ENCODE measurements at regions not wholly inside any gene's neighbourhood (a gene's known extent, or its start where the extent isn't known, plus 50 kb on each side); places are given as distances from the start of the nearest gene placed in this dataset.
"Not testable (repeated sequence)": the region's sequence is repeated elsewhere in the genome, so short reads cannot be mapped to it uniquely, and the experiment has no call there.

GRCh38 chr2:132009874-132010521, 151.8 kb downstream of the ANKRD30BL start:
- no peak for TF ChIP-seq CTCF (IDR thresholded peaks at IDR 0.05; ENCODE audit: extremely low read depth, missing control alignments)
- no peak for DNase-seq (ENCODE audit: low spot score)

- TF ChIP-seq CTCF (IDR thresholded peaks at IDR 0.05; ENCODE audit: extremely low read depth, missing control alignments), result no peak
Measured at GRCh38 chr2:132009177-132009873, 152.4 kb downstream of the ANKRD30BL start.

GRCh38 chr2:131990751-131991150, 171.0 kb downstream of the ANKRD30BL start:
- not testable (repeated sequence) for DNase-seq (ENCODE audit: low spot score)

More at GRCh38 chr2:132009177-132009873, 152.4 kb downstream of the ANKRD30BL start:
- DNase-seq (ENCODE audit: low spot score), result no peak

- DNase-seq (ENCODE audit: low spot score), result not testable (repeated sequence)
Measured at GRCh38 chr2:131966671-131967070, 195.1 kb downstream of the ANKRD30BL start.

- DNase-seq (ENCODE audit: low spot score), result no peak
- no peak for TF ChIP-seq CTCF (IDR thresholded peaks at IDR 0.05; ENCODE audit: extremely low read depth, missing control alignments)
Measured at GRCh38 chr2:131966256-131966655, 195.5 kb downstream of the ANKRD30BL start.

- not testable (repeated sequence) for DNase-seq (ENCODE audit: low spot score)
Measured at GRCh38 chr2:131958019-131958609, 203.6 kb downstream of the ANKRD30BL start.

- DNase-seq (ENCODE audit: low spot score), result not testable (repeated sequence)
Measured at GRCh38 chr2:131948641-131949040, 213.1 kb downstream of the ANKRD30BL start.

GRCh38 chr2:131923287-131923686, 238.5 kb downstream of the ANKRD30BL start:
- not testable (repeated sequence) for DNase-seq (ENCODE audit: low spot score)

GRCh38 chr2:131922854-131923253, 238.9 kb downstream of the ANKRD30BL start:
- not testable (repeated sequence) for DNase-seq (ENCODE audit: low spot score)
